Neural progenitor cell (in vitro differentiated cells): ENCODE measurements at regions not wholly inside any gene's neighbourhood (a gene's known extent, or its start where the extent isn't known, plus 50 kb on each side); places are given as distances from the start of the nearest gene placed in this dataset.

Experiments used
- EZH2 ChIP-seq: fragments of 200-600 bp; sonication (generic); IDR thresholded peaks from 2 replicates; pipeline ENCODE4 v1.6.1; 2017; ENCODE audit warnings: antibody characterized with exemption, mild to moderate bottlenecking, moderate library complexity
- EZH2phosphoT487 ChIP-seq: fragments of 200-600 bp; sonication (generic); IDR thresholded peaks from 2 replicates; pipeline ENCODE4 v1.6.1; 2017; ENCODE audit warnings: antibody characterized with exemption
- TF ChIP-seq, protein P1 (sequence below): fragments of 200-600 bp; sonication (generic); IDR thresholded peaks from 2 replicates; pipeline ENCODE4 v1.5.1; 2017; ENCODE audit warnings: antibody characterized with exemption, mild to moderate bottlenecking

DNA sequence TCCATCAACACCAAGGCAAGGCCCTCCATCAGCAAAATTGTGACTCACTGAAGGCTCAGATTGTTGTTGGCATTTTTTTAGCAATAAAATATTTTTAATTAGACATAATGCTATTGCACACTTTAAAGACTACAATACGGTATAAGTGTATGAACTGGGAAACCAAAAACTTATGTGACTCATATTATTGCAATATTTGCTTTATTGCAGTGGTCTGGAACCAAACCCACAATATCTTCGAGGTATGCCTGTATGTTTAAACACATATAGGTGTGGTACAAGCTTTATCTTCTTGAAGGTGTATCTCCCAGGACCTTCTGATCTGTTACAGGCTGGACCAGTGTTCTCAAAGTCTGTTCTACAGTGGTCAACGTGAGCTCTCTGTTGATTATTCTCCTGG, 142.3 kb upstream of the FNDC3A start:
- TF ChIP-seq, protein P1, sequence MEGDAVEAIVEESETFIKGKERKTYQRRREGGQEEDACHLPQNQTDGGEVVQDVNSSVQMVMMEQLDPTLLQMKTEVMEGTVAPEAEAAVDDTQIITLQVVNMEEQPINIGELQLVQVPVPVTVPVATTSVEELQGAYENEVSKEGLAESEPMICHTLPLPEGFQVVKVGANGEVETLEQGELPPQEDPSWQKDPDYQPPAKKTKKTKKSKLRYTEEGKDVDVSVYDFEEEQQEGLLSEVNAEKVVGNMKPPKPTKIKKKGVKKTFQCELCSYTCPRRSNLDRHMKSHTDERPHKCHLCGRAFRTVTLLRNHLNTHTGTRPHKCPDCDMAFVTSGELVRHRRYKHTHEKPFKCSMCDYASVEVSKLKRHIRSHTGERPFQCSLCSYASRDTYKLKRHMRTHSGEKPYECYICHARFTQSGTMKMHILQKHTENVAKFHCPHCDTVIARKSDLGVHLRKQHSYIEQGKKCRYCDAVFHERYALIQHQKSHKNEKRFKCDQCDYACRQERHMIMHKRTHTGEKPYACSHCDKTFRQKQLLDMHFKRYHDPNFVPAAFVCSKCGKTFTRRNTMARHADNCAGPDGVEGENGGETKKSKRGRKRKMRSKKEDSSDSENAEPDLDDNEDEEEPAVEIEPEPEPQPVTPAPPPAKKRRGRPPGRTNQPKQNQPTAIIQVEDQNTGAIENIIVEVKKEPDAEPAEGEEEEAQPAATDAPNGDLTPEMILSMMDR: no peak
- TF ChIP-seq EZH2phosphoT487 (no peak), EZH2 (no peak)
